ENCODE measurements at regions not wholly inside any gene's neighbourhood (a gene's known extent, or its start where the extent isn't known, plus 50 kb on each side); places are given as distances from the start of the nearest gene placed in this dataset.

- intact Hi-C loops (cut with micrococcal nuclease), result no loop called here
- no peak for TF ChIP-seq EZH2 (IDR thresholded peaks at IDR 0.05; ENCODE audit: low read length, unreplicated experiment)
- TF ChIP-seq EZH2phosphoT487 (IDR thresholded peaks at IDR 0.05; ENCODE audit: borderline replicate concordance, low read length), result no peak
- no peak for TF ChIP-seq CTCF (conservative IDR thresholded peaks at IDR 0.05; ENCODE audit: low read depth, low read length)
- no peak for ATAC-seq
Observed at GRCh38 chr7:41877118-41877517, 174.2 kb upstream of the INHBA start.

GRCh38 chr7:41875513-41875912 lies 172.6 kb upstream of the INHBA start:
- TF ChIP-seq EZH2 (IDR thresholded peaks at IDR 0.05; ENCODE audit: low read length, unreplicated experiment) (no peak), EZH2phosphoT487 (IDR thresholded peaks at IDR 0.05; ENCODE audit: borderline replicate concordance, low read length) (no peak), CTCF (conservative IDR thresholded peaks at IDR 0.05; ENCODE audit: low read depth, low read length) (no peak)
- intact Hi-C loops (cut with micrococcal nuclease), result no loop called here
- BruUV-seq (replicated peaks), result no TSS peak

More at GRCh38 chr7:41877118-41877517, 174.2 kb upstream of the INHBA start:
- H3K36me3 ChIP-seq (ENCODE audit: low read depth, low read length), result no peaks in the 10 kb centered on the region
- no peaks in the 10 kb centered on the region for H3K27me3 ChIP-seq (ENCODE audit: low read length)
- no peaks in the 10 kb centered on the region for H3K9me3 ChIP-seq (ENCODE audit: low read length)
- no peak overlapping the region for H3K4me3 ChIP-seq (ENCODE audit: low read length)
- no peak overlapping the region for H2AFZ ChIP-seq (ENCODE audit: low read length)
- ChIA-PET POLR2A (ENCODE audit: unreplicated experiment) (no interaction called here), CTCF (no interaction called here)
- H3K79me2 ChIP-seq (ENCODE audit: low read length), result no peaks in the 10 kb centered on the region
- no peak overlapping the region for H3K27ac ChIP-seq (ENCODE audit: low read length)
- no peaks in the 10 kb centered on the region for H3F3A ChIP-seq (ENCODE audit: low read length, unreplicated experiment)
- H3K4me1 ChIP-seq (ENCODE audit: insufficient read depth, low read length), result no peaks in the 10 kb centered on the region
- H3K9ac ChIP-seq (ENCODE audit: low read length), result no peak overlapping the region
- no peak for DNase-seq
- no peak overlapping the region for H3K4me2 ChIP-seq (ENCODE audit: low read length)
- H3K9me2 ChIP-seq (replicated peaks; ENCODE audit: low read length), result no peaks in the 10 kb centered on the region
- no peaks in the 10 kb centered on the region for H4K20me1 ChIP-seq (ENCODE audit: low read length)
- BruUV-seq (replicated peaks), result no TSS peak

GRCh38 chr7:41874201-41874785 lies 171.4 kb upstream of the INHBA start:
- TF ChIP-seq EZH2 (IDR thresholded peaks at IDR 0.05; ENCODE audit: low read length, unreplicated experiment) (no peak), CTCF (conservative IDR thresholded peaks at IDR 0.05; ENCODE audit: low read depth, low read length) (no peak), EZH2phosphoT487 (IDR thresholded peaks at IDR 0.05; ENCODE audit: borderline replicate concordance, low read length) (no peak)
- POLR2A ChIA-PET (ENCODE audit: unreplicated experiment), result no interaction called here
- Histone ChIP-seq H3K4me2 (ENCODE audit: low read length) (no peak overlapping the region), H3K9me2 (replicated peaks; ENCODE audit: low read length) (no peaks in the 10 kb centered on the region), H3K4me1 (ENCODE audit: insufficient read depth, low read length) (peaks cover 7% of the 10 kb centered on the region), H3K4me3 (ENCODE audit: low read length) (no peak overlapping the region), H3K27ac (ENCODE audit: low read length) (no peak overlapping the region), H3K9me3 (ENCODE audit: low read length) (no peaks in the 10 kb centered on the region), H3K27me3 (ENCODE audit: low read length) (no peaks in the 10 kb centered on the region), H3K36me3 (ENCODE audit: low read depth, low read length) (no peaks in the 10 kb centered on the region), H4K20me1 (ENCODE audit: low read length) (no peaks in the 10 kb centered on the region), H2AFZ (ENCODE audit: low read length) (no peak overlapping the region), H3F3A (ENCODE audit: low read length, unreplicated experiment) (no peaks in the 10 kb centered on the region), H3K9ac (ENCODE audit: low read length) (no peak overlapping the region), H3K79me2 (ENCODE audit: low read length) (no peaks in the 10 kb centered on the region)
- CTCF ChIA-PET, result no interaction called here
- DNase-seq (no peak), ATAC-seq (no peak)
- intact Hi-C loops (cut with micrococcal nuclease), result no loop called here
- BruUV-seq (replicated peaks), result no TSS peak

More at GRCh38 chr7:41875513-41875912, 172.6 kb upstream of the INHBA start:
- ATAC-seq (no peak), DNase-seq (no peak)
- Histone ChIP-seq H2AFZ (ENCODE audit: low read length) (no peak overlapping the region), H3K79me2 (ENCODE audit: low read length) (no peaks in the 10 kb centered on the region), H3K4me1 (ENCODE audit: insufficient read depth, low read length) (no peaks in the 10 kb centered on the region), H3K9me3 (ENCODE audit: low read length) (no peaks in the 10 kb centered on the region), H3K27me3 (ENCODE audit: low read length) (no peaks in the 10 kb centered on the region), H3K36me3 (ENCODE audit: low read depth, low read length) (no peaks in the 10 kb centered on the region), H4K20me1 (ENCODE audit: low read length) (no peaks in the 10 kb centered on the region), H3K27ac (ENCODE audit: low read length) (no peak overlapping the region), H3F3A (ENCODE audit: low read length, unreplicated experiment) (no peaks in the 10 kb centered on the region), H3K9ac (ENCODE audit: low read length) (no peak overlapping the region), H3K4me2 (ENCODE audit: low read length) (no peak overlapping the region), H3K4me3 (ENCODE audit: low read length) (no peak overlapping the region), H3K9me2 (replicated peaks; ENCODE audit: low read length) (no peaks in the 10 kb centered on the region)
- POLR2A ChIA-PET (ENCODE audit: unreplicated experiment), result no interaction called here
- CTCF ChIA-PET, result no interaction called here
